ENCODE measurements at regions not wholly inside any gene's neighbourhood (a gene's known extent, or its start where the extent isn't known, plus 50 kb on each side); places are given as distances from the start of the nearest gene placed in this dataset.

DNA sequence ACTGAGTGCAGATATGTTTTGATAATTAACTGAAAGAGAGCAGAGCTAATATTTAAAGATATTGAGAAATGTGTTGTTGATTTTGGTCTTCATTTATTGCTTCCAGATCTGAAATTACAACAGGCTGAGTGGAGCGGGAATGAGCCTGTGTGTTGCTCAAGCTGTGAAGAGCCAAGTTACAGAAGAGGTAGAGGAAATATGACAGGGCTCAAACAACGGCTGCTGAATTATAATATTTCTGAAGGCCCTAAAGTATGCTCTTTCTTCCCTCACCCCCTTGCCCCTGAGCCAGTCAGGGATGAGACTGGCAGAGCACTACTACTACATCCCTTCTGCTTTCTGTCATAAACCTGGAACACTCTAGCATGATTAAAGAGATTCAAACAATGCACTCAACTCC, 115.6 kb downstream of the FANCF start:
- TF ChIP-seq NFYB (IDR thresholded peaks at IDR 0.05; ENCODE audit: insufficient read depth, low read depth, low read length) (no peak), E2F4 (IDR thresholded peaks at IDR 0.05; ENCODE audit: low read depth, low read length) (no peak), TAF1 (IDR thresholded peaks at IDR 0.05; ENCODE audit: borderline replicate concordance, low read depth, low read length) (no peak), ZNF592 (IDR thresholded peaks at IDR 0.05) (no peak), ZNF217 (IDR thresholded peaks at IDR 0.05) (no peak)
- TF ChIP-seq, protein P1, sequence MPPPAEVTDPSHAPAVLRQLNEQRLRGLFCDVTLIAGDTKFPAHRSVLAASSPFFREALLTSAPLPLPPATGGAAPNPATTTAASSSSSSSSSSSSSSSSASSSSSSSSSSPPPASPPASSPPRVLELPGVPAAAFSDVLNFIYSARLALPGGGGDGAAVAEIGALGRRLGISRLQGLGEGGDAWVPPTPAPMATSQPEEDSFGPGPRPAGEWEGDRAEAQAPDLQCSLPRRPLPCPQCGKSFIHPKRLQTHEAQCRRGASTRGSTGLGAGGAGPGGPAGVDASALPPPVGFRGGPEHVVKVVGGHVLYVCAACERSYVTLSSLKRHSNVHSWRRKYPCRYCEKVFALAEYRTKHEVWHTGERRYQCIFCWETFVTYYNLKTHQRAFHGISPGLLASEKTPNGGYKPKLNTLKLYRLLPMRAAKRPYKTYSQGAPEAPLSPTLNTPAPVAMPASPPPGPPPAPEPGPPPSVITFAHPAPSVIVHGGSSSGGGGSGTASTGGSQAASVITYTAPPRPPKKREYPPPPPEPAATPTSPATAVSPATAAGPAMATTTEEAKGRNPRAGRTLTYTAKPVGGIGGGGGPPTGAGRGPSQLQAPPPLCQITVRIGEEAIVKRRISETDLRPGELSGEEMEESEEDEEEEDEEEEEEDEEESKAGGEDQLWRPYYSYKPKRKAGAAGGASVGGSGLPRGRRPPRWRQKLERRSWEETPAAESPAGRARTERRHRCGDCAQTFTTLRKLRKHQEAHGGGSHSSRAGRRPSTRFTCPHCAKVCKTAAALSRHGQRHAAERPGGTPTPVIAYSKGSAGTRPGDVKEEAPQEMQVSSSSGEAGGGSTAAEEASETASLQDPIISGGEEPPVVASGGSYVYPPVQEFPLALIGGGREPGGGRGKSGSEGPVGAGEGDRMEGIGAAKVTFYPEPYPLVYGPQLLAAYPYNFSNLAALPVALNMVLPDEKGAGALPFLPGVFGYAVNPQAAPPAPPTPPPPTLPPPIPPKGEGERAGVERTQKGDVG (CRISPR knock-in tag; IDR thresholded peaks at IDR 0.05) = no peak
- TF ChIP-seq, protein P2, sequence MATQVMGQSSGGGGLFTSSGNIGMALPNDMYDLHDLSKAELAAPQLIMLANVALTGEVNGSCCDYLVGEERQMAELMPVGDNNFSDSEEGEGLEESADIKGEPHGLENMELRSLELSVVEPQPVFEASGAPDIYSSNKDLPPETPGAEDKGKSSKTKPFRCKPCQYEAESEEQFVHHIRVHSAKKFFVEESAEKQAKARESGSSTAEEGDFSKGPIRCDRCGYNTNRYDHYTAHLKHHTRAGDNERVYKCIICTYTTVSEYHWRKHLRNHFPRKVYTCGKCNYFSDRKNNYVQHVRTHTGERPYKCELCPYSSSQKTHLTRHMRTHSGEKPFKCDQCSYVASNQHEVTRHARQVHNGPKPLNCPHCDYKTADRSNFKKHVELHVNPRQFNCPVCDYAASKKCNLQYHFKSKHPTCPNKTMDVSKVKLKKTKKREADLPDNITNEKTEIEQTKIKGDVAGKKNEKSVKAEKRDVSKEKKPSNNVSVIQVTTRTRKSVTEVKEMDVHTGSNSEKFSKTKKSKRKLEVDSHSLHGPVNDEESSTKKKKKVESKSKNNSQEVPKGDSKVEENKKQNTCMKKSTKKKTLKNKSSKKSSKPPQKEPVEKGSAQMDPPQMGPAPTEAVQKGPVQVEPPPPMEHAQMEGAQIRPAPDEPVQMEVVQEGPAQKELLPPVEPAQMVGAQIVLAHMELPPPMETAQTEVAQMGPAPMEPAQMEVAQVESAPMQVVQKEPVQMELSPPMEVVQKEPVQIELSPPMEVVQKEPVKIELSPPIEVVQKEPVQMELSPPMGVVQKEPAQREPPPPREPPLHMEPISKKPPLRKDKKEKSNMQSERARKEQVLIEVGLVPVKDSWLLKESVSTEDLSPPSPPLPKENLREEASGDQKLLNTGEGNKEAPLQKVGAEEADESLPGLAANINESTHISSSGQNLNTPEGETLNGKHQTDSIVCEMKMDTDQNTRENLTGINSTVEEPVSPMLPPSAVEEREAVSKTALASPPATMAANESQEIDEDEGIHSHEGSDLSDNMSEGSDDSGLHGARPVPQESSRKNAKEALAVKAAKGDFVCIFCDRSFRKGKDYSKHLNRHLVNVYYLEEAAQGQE (IDR thresholded peaks at IDR 0.05; ENCODE audit: low read depth, low read length) = no peak
- TF ChIP-seq, protein P3, sequence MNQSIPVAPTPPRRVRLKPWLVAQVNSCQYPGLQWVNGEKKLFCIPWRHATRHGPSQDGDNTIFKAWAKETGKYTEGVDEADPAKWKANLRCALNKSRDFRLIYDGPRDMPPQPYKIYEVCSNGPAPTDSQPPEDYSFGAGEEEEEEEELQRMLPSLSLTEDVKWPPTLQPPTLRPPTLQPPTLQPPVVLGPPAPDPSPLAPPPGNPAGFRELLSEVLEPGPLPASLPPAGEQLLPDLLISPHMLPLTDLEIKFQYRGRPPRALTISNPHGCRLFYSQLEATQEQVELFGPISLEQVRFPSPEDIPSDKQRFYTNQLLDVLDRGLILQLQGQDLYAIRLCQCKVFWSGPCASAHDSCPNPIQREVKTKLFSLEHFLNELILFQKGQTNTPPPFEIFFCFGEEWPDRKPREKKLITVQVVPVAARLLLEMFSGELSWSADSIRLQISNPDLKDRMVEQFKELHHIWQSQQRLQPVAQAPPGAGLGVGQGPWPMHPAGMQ (IDR thresholded peaks at IDR 0.05; ENCODE audit: borderline replicate concordance) = no peak
